Smooth muscle cell (in vitro differentiated cells): ENCODE measurements at regions not wholly inside any gene's neighbourhood (a gene's known extent, or its start where the extent isn't known, plus 50 kb on each side); places are given as distances from the start of the nearest gene placed in this dataset.
A peak's percentile ranks its signal among the peaks of the same experiment; 100 is the strongest.

Experiments
- DNase-seq: peaks from one replicate; lab custom pipeline; 2025; ENCODE audit not compliant: unreplicated experiment; lab: John Stamatoyannopoulos, UW
- H2AFZ ChIP-seq: fragments of 200-600 bp; sonication (generic); 2 replicates; pipeline ENCODE4 v1.6.0; 2016; ENCODE audit warnings: antibody characterized with exemption, low read depth, mild to moderate bottlenecking
- H3F3A ChIP-seq: fragments of 200-600 bp; sonication (generic); 2 replicates; pipeline ENCODE4 v1.6.0; 2017; ENCODE audit warnings: antibody characterized with exemption, low read depth
- H3K27ac ChIP-seq: fragments of 200-600 bp; sonication (generic); 2 replicates; pipeline ENCODE4 v1.5.1; 2016; ENCODE audit warnings: low read depth, mild to moderate bottlenecking
- H3K27me3 ChIP-seq: fragments of 200-600 bp; sonication (generic); 2 replicates; pipeline ENCODE4 v1.6.1; 2016; ENCODE audit warnings: low read depth, mild to moderate bottlenecking
- H3K36me3 ChIP-seq: fragments of 200-600 bp; sonication (generic); 2 replicates; pipeline ENCODE4 v1.5.1; 2016; ENCODE audit warnings: low read depth
- H3K4me1 ChIP-seq: fragments of 200-600 bp; sonication (generic); 2 replicates; pipeline ENCODE4 v1.5.1; 2016; ENCODE audit warnings: low read depth
- H3K4me2 ChIP-seq: fragments of 200-600 bp; sonication (generic); 2 replicates; pipeline ENCODE4 v1.6.0; 2016; ENCODE audit warnings: mild to moderate bottlenecking
- H3K4me3 ChIP-seq: fragments of 200-600 bp; sonication (generic); 2 replicates; pipeline ENCODE4 v1.5.1; 2016; ENCODE audit warnings: mild to moderate bottlenecking
- H3K79me2 ChIP-seq: fragments of 200-600 bp; sonication (generic); 2 replicates; pipeline ENCODE4 v1.6.0; 2016; ENCODE audit warnings: low read depth, mild to moderate bottlenecking
- H3K9ac ChIP-seq: fragments of 200-600 bp; sonication (generic); 2 replicates; pipeline ENCODE4 v1.6.0; 2016; ENCODE audit warnings: low read depth
- H3K9me3 ChIP-seq: fragments of 200-600 bp; sonication (generic); replicated peaks from 2 replicates; pipeline ENCODE4 v1.5.1; 2016; ENCODE audit warnings: low read depth
- H4K20me1 ChIP-seq: fragments of 200-600 bp; sonication (generic); 2 replicates; pipeline ENCODE4 v1.6.0; 2016; ENCODE audit warnings: low read depth
- WGBS: methylation state at CpG from one replicate; pipeline ENCODE4 v1.1.7; 2016; ENCODE audit warnings: low lambda C conversion rate; 5-methylcytosine and 5-hydroxymethylcytosine counted together
- TF ChIP-seq, protein P1 (sequence below): fragments of 200-600 bp; sonication (generic); IDR thresholded peaks from 2 replicates; pipeline ENCODE4 v1.5.1; 2017; ENCODE audit warnings: borderline replicate concordance, mild to moderate bottlenecking, antibody characterized with exemption; ENCODE audit not compliant: insufficient read depth, poor library complexity, severe bottlenecking

DNA sequence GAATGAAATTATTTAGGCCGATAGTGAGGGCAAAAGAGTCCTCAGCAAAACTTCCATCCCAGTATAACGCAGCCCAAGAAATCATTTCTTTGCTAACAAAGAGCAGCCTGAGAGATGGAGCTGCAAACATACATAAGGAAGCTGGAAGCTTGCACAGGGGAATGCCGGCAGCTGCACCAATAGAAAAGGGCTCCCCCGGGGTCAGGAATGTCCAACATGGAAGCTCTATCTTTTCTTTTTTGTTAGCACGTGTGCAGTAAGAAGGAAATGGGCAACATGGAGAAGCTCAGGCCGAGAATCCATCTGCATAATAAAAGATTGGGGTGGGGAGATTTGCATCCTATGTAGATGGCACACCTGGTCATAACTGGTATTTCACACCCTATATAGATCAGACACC, 1363.5 kb upstream of the PCDH20 start:
- Histone ChIP-seq H3K9ac (no peak overlapping the region), H2AFZ (no peak overlapping the region), H3K4me2 (no peak overlapping the region), H4K20me1 (no peaks in the 10 kb centered on the region), H3K36me3 (no peaks in the 10 kb centered on the region), H3F3A (no peaks in the 10 kb centered on the region), H3K9me3 (no peaks in the 10 kb centered on the region), H3K27ac (no peak overlapping the region), H3K27me3 (no peaks in the 10 kb centered on the region), H3K79me2 (no peaks in the 10 kb centered on the region), H3K4me1 (no peaks in the 10 kb centered on the region), H3K4me3 (no peak overlapping the region)
- 87% methylated on average over 6 of the region's 6 CpGs for WGBS
- DNase-seq, result no peak
- TF ChIP-seq, protein P1, sequence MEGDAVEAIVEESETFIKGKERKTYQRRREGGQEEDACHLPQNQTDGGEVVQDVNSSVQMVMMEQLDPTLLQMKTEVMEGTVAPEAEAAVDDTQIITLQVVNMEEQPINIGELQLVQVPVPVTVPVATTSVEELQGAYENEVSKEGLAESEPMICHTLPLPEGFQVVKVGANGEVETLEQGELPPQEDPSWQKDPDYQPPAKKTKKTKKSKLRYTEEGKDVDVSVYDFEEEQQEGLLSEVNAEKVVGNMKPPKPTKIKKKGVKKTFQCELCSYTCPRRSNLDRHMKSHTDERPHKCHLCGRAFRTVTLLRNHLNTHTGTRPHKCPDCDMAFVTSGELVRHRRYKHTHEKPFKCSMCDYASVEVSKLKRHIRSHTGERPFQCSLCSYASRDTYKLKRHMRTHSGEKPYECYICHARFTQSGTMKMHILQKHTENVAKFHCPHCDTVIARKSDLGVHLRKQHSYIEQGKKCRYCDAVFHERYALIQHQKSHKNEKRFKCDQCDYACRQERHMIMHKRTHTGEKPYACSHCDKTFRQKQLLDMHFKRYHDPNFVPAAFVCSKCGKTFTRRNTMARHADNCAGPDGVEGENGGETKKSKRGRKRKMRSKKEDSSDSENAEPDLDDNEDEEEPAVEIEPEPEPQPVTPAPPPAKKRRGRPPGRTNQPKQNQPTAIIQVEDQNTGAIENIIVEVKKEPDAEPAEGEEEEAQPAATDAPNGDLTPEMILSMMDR, result no peak

DNA sequence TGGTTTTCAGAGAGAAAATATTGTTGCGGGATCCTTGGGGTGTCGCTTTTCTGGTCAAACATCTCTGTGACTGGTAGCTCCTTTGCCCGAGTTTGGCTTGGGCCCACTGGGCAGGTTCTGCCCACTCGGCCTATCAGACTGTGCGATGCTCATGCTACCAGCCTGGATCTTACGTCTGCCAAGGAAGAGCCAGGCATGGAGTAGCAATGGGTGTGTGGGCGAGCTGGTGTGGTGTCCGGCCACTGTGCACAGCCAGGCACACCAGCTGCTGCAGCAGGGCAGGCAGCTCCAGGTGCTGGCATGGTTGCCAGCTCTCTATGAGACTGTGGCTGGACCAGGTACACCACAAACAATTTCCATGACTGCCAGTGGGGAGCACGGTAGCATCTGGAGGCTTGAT, 1351.8 kb upstream of the PCDH20 start:
- Histone ChIP-seq H3K4me2 (no peak overlapping the region), H3K4me3 (no peak overlapping the region), H3F3A (no peaks in the 10 kb centered on the region), H3K27me3 (no peaks in the 10 kb centered on the region), H2AFZ (no peak overlapping the region), H3K9ac (no peak overlapping the region), H4K20me1 (no peaks in the 10 kb centered on the region), H3K27ac (no peak overlapping the region), H3K9me3 (no peaks in the 10 kb centered on the region), H3K4me1 (no peaks in the 10 kb centered on the region), H3K36me3 (no peaks in the 10 kb centered on the region), H3K79me2 (no peaks in the 10 kb centered on the region)
- DNase-seq, result no peak
- TF ChIP-seq, protein P1, result no peak
- WGBS, result 90% methylated on average over 9 of the region's 9 CpGs

DNA sequence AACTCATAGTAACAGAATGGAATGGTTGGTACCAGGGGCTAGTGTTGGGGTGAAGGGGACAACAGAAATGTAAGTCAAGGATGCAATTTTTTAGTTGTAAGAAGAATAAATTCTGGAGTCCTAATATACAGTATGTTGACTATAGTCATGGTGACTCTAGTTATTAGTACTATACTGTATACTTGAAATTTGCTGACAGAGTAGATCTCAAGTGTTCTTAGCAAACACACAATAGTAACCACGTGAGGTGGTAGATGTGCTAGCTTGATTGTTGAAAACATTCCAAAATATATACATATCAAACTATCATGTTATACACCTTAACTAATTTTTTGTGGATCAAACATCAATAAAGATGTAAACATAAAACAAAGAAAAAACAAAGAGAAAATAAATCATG, 1345.1 kb upstream of the PCDH20 start:
- H4K20me1 ChIP-seq, result no peaks in the 10 kb centered on the region
- no peak overlapping the region for H3K4me2 ChIP-seq
- H3K27me3 ChIP-seq, result no peaks in the 10 kb centered on the region
- no peak overlapping the region for H3K27ac ChIP-seq
- H2AFZ ChIP-seq, result no peak overlapping the region
- no peak overlapping the region for H3K4me3 ChIP-seq
- no peak overlapping the region for H3K9ac ChIP-seq
- TF ChIP-seq, protein P1, result no peak
- no peaks in the 10 kb centered on the region for H3K4me1 ChIP-seq
- no peaks in the 10 kb centered on the region for H3F3A ChIP-seq
- H3K36me3 ChIP-seq, result no peaks in the 10 kb centered on the region
- DNase-seq, result no peak
- WGBS, result 92% methylated on average over 1 of the region's 1 CpG
- H3K9me3 ChIP-seq, result no peaks in the 10 kb centered on the region
- no peaks in the 10 kb centered on the region for H3K79me2 ChIP-seq

DNA sequence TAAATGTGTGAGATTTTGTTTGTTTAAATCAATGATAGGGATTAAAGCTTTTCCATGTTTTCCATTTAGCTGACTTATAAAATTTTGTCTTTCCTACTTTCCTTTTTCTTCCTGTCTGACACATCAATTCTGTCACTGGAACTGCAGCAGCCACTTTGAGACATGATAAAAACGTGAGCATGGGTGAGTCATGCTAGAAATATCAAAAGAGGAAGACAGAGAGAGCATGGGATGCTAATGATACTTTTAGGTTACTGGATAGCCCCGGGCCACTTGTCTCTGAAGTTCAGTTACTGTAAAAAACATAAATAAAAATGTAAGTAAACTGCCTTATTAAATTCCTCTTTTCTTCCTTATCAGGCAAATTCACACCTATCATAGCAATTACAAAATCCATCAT, 1332.0 kb upstream of the PCDH20 start:
- Histone ChIP-seq H3K36me3 (no peaks in the 10 kb centered on the region), H2AFZ (no peak overlapping the region), H3K27ac (peak overlapping the region; percentile 35), H3F3A (no peaks in the 10 kb centered on the region), H3K4me1 (no peaks in the 10 kb centered on the region), H3K4me3 (no peak overlapping the region), H4K20me1 (no peaks in the 10 kb centered on the region), H3K9ac (no peak overlapping the region), H3K9me3 (no peaks in the 10 kb centered on the region), H3K79me2 (no peaks in the 10 kb centered on the region), H3K4me2 (no peak overlapping the region), H3K27me3 (no peaks in the 10 kb centered on the region)
- 8% methylated on average over 2 of the region's 2 CpGs for WGBS
- TF ChIP-seq, protein P1, result no peak
- DNase-seq, result no peak
